Endothelial cell of umbilical vein (primary cell): ENCODE measurements at regions not wholly inside any gene's neighbourhood (a gene's known extent, or its start where the extent isn't known, plus 50 kb on each side); places are given as distances from the start of the nearest gene placed in this dataset.

Experiments
- BruUV-seq: library from RNA; stranded (reverse); fragments of 400-500 nt; replicated peaks from 2 replicates; lab custom pipeline; 2021; lab: Mats Ljungman, UMichigan
- CTCF ChIA-PET: fragments of 300-600, 350-600 bp; sonication (Branson Sonifier 250); formaldehyde crosslinking; loops from one replicate; lab custom pipeline; 2021; ENCODE audit warnings: antibody characterized with exemption, inconsistent platforms; lab: Charles Lee
- POLR2A ChIA-PET: fragments of 300-600, 350-600 bp; sonication (Branson Sonifier 250); formaldehyde crosslinking; loops from one replicate; lab custom pipeline; 2021; ENCODE audit warnings: antibody characterized with exemption, inconsistent platforms; lab: Charles Lee
- DNase-seq: peaks from one replicate; pipeline ENCODE4 v3.0.0-alpha.2; 2011; ENCODE audit warnings: low read depth, low spot score
- FAIRE-seq: peaks from 2 replicates; lab custom pipeline; 2011; peaks lifted over from hg19 to GRCh38; lab: Jason Lieb, UNC
- H2AFZ ChIP-seq: 2 replicates; pipeline ENCODE4 v1.6.0; 2012; ENCODE audit warnings: low read depth, low read length, control low read depth, inconsistent platforms
- H3K27ac ChIP-seq: 2 replicates; pipeline ENCODE4 v1.5.1; 2011; ENCODE audit warnings: low read depth, mild to moderate bottlenecking, control low read depth, low read length, moderate library complexity; ENCODE audit not compliant: insufficient read depth
- H3K27me3 ChIP-seq, 2 experiments: 2 replicates each; pipeline versions ENCODE4 v1.6.0 to v1.6.1; 2011; ENCODE audit warnings: low read length in 2 of 2, mixed read lengths in 1 of 2; ENCODE audit not compliant: control insufficient read depth in 2 of 2, insufficient read depth in 2 of 2
- H3K36me3 ChIP-seq, 2 experiments: 2 replicates in 1 of 2; 3 replicates in 1 of 2; pipeline ENCODE4 v1.5.1; 2011; ENCODE audit warnings: low read length in 2 of 2, mild to moderate bottlenecking in 1 of 2, moderate library complexity in 1 of 2; ENCODE audit not compliant: control insufficient read depth in 2 of 2, insufficient read depth in 2 of 2; ENCODE audit errors: extremely low read depth in 1 of 2
- H3K4me1 ChIP-seq: 3 replicates; pipeline ENCODE4 v1.5.1; 2011; ENCODE audit warnings: mild to moderate bottlenecking, low read length; ENCODE audit not compliant: control insufficient read depth, insufficient read depth; ENCODE audit errors: extremely low read depth
- H3K4me2 ChIP-seq: 2 replicates; pipeline ENCODE4 v1.6.1; 2011; ENCODE audit warnings: low read length, control low read depth, mixed read lengths; ENCODE audit not compliant: insufficient read depth
- H3K4me3 ChIP-seq, 3 experiments: fragments of 200-600 bp in 1 of 3; sonication (generic), shearing (Covaris generic) in 1 of 3; replicated peaks in 1 of 3; 2 replicates each; pipeline ENCODE4 v1.5.1; 2011 to 2016; ENCODE audit warnings: control low read depth in 3 of 3, low read length in 3 of 3, mild to moderate bottlenecking in 2 of 3, inconsistent platforms in 1 of 3, low read depth in 1 of 3, moderate library complexity in 1 of 3; ENCODE audit not compliant: insufficient read depth in 1 of 3
- H3K79me2 ChIP-seq: 2 replicates; pipeline ENCODE4 v1.6.0; 2012; ENCODE audit warnings: low read length, inconsistent platforms; ENCODE audit not compliant: control insufficient read depth, insufficient read depth
- H3K9ac ChIP-seq: replicated peaks from 2 replicates; pipeline ENCODE3; 2011; ENCODE audit warnings: low read length, control low read depth; ENCODE audit not compliant: insufficient read depth; ENCODE audit errors: extremely low read depth
- H3K9me1 ChIP-seq: replicated peaks from 3 replicates; pipeline ENCODE4 v1.6.0; 2011; ENCODE audit warnings: mild to moderate bottlenecking, low read length; ENCODE audit not compliant: control insufficient read depth, insufficient read depth; ENCODE audit errors: extremely low read depth
- H3K9me3 ChIP-seq: replicated peaks from 2 replicates; pipeline ENCODE4 v1.5.1; 2012; ENCODE audit warnings: low read length, inconsistent platforms; ENCODE audit not compliant: control insufficient read depth, insufficient read depth
- H4K20me1 ChIP-seq: replicated peaks from 2 replicates; pipeline ENCODE3; 2011; ENCODE audit warnings: mild to moderate bottlenecking, low read length; ENCODE audit not compliant: control insufficient read depth, insufficient read depth; ENCODE audit errors: extremely low read depth
- EZH2 ChIP-seq: IDR thresholded peaks from 2 replicates; pipeline ENCODE4 v1.6.1; 2012; ENCODE audit warnings: borderline replicate concordance, low read depth, mild to moderate bottlenecking, moderate library complexity, low read length, inconsistent platforms; ENCODE audit not compliant: severe bottlenecking
- FOS ChIP-seq: IDR thresholded peaks from 2 replicates; pipeline ENCODE4 v1.6.1; 2011; ENCODE audit warnings: mild to moderate bottlenecking, low read length, moderate library complexity, borderline replicate concordance; ENCODE audit not compliant: insufficient read depth
- GATA2 ChIP-seq: IDR thresholded peaks from 2 replicates; pipeline ENCODE4 v1.7.0; 2011; ENCODE audit warnings: low read depth, mild to moderate bottlenecking, moderate library complexity, mixed read lengths, low read length; ENCODE audit not compliant: insufficient read length, insufficient read depth
- JUN ChIP-seq: IDR thresholded peaks from 2 replicates; pipeline ENCODE4 v1.6.1; 2011; ENCODE audit warnings: borderline replicate concordance, low read depth; ENCODE audit not compliant: insufficient read length, insufficient read depth
- MYC ChIP-seq: IDR thresholded peaks from one replicate; pipeline ENCODE4 v1.6.1; 2011; ENCODE audit warnings: mild to moderate bottlenecking, low read depth, low read length
- POLR2A ChIP-seq: IDR thresholded peaks from 2 replicates; pipeline ENCODE4 v1.6.1; 2012; ENCODE audit warnings: low read depth, mild to moderate bottlenecking, control low read depth, low read length
- POLR2AphosphoS5 ChIP-seq: IDR thresholded peaks from 2 replicates; pipeline ENCODE4 v1.6.1; 2012; ENCODE audit warnings: low read depth, mild to moderate bottlenecking, control low read depth, low read length, moderate library complexity; ENCODE audit not compliant: insufficient read depth
- dilution Hi-C: fragments of 300-500 bp; cut with MboI; formaldehyde crosslinking; loops from one replicate; pipeline ENCODE4 v1.15.0; 2019; ENCODE audit warnings: low sequenced_read_pairs; ENCODE audit not compliant: extremely low pct_ligation_motif_present
- intact Hi-C: fragments of 100-400 bp; cut with micrococcal nuclease; formaldehyde crosslinking; loops from one replicate; pipeline ENCODE4 v1.10.0; 2022
- TF ChIP-seq, protein P1 (sequence below), 2 donors: IDR thresholded peaks; 1 replicate in 1 of 2; 2 replicates in 1 of 2; pipeline ENCODE4 v1.5.1; 2011; ENCODE audit warnings: low read length in 2 of 2, mild to moderate bottlenecking in 2 of 2, moderate library complexity in 2 of 2, control low read depth in 1 of 2, inconsistent platforms in 1 of 2, low read depth in 1 of 2; ENCODE audit not compliant: insufficient read depth in 1 of 2; ENCODE audit errors: extremely low read depth in 1 of 2
- TF ChIP-seq, protein P2 (sequence below): IDR thresholded peaks from 2 replicates; pipeline ENCODE4 v1.6.1; 2011; ENCODE audit not compliant: insufficient read depth, insufficient read length

DNA sequence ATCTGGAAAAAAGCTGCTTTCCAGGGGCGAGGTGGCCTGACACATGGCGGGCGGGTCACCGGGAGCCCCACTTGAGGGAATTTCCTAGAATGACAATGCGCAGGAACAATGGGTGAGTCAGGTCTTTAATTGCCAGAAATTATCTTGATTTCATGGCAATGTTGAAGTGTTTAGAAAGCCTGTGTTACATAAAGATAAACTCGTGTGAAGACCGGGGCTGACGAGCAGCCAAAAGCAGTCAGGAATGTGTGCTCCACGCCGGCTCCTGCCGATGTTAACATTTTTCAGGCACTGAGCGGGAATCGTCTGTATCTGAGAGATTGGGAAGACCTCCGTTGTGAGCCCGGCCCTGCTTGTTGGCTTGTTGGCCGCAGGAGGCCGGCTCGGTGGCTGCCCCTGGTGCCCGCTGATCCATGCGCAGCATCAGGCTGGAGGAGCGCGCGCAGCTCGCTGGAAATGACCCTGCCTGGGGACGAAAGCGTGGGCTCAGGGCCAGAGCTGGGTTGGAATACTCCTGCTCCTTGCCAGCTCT, 353.1 kb downstream of the FOXL1 start:
- Histone ChIP-seq H3K4me2 (peak overlapping the region; percentile 23), H3K27ac (peak overlapping the region; percentile 91), H3K9ac (peak overlapping the region; percentile 86), H2AFZ (no peak overlapping the region), H3K4me3 (no peak overlapping the region), H3K9me1 (no peaks in the 10 kb centered on the region), H4K20me1 (no peaks in the 10 kb centered on the region), H3K4me1 (peaks cover 49% of the 10 kb centered on the region), H3K79me2 (no peaks in the 10 kb centered on the region), H3K9me3 (no peaks in the 10 kb centered on the region), H3K36me3 (no peaks in the 10 kb centered on the region), H3K27me3 (no peaks in the 10 kb centered on the region)
- TF ChIP-seq POLR2A (peak; percentile 68), JUN (peak; percentile 84), FOS (peak; percentile 86), MYC (no peak), POLR2AphosphoS5 (peak; percentile 78), GATA2 (peak; percentile 95), EZH2 (no peak)
- TF ChIP-seq, protein P1, sequence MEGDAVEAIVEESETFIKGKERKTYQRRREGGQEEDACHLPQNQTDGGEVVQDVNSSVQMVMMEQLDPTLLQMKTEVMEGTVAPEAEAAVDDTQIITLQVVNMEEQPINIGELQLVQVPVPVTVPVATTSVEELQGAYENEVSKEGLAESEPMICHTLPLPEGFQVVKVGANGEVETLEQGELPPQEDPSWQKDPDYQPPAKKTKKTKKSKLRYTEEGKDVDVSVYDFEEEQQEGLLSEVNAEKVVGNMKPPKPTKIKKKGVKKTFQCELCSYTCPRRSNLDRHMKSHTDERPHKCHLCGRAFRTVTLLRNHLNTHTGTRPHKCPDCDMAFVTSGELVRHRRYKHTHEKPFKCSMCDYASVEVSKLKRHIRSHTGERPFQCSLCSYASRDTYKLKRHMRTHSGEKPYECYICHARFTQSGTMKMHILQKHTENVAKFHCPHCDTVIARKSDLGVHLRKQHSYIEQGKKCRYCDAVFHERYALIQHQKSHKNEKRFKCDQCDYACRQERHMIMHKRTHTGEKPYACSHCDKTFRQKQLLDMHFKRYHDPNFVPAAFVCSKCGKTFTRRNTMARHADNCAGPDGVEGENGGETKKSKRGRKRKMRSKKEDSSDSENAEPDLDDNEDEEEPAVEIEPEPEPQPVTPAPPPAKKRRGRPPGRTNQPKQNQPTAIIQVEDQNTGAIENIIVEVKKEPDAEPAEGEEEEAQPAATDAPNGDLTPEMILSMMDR (IDR thresholded peaks at IDR 0.05; ENCODE audit: extremely low read depth in 1 of 2, insufficient read depth in 1 of 2, low read depth in 1 of 2, low read length in 2 of 2), result peak in 1 of 2 donors; percentile 32
- TF ChIP-seq, protein P2, sequence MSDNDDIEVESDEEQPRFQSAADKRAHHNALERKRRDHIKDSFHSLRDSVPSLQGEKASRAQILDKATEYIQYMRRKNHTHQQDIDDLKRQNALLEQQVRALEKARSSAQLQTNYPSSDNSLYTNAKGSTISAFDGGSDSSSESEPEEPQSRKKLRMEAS, result peak; percentile 3
- no TSS peak for BruUV-seq
- intact Hi-C loops (loop anchor here (1.0 to 5.0 kb wide), 6 partner anchors 15 to 456 kb away; no protein-coding TSS in a partner anchor), dilution Hi-C loops (no loop called here)
- FAIRE-seq (peak; percentile 98), DNase-seq (peak; percentile 98)
- ChIA-PET CTCF (interaction anchor here (0.8 to 1.6 kb wide), 4 partner anchors 86 to 367 kb away, joined by 3 to 15 read pairs (median 4); no protein-coding TSS in a partner anchor), POLR2A (interaction anchor here (0.6 kb wide), 1 partner anchor 355 kb away, joined by 8 read pairs; no protein-coding TSS in a partner anchor)
